ENCODE measurements at regions not wholly inside any gene's neighbourhood (a gene's known extent, or its start where the extent isn't known, plus 50 kb on each side); places are given as distances from the start of the nearest gene placed in this dataset.

DNA sequence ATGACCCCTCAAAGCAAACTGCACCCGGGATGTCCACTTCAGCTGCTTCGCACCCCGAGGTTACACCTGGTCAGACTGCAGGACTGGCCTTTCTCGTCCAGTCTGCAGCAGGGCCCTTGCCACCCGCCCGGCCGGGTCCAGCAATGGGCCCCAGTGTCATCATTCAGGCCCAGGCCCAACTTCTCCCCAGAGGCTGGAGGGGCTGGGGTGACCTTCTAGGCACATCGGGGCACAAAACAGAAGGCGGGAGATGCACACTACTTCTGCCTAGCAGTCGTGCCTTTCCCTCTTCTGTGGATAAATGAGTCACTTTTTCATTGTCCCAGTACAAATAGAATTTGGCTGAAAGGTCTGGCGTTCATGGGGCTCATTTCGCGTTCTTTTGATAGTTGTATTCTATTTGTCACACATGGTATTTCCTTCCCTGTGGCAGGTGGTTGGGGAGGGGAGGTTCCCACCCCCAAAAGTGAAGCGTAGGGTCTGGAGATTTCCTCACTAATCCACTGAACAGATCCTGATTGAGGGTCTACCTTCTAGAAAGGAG lies 56.9 kb upstream of the ID2 start:
- TF ChIP-seq, protein P1, sequence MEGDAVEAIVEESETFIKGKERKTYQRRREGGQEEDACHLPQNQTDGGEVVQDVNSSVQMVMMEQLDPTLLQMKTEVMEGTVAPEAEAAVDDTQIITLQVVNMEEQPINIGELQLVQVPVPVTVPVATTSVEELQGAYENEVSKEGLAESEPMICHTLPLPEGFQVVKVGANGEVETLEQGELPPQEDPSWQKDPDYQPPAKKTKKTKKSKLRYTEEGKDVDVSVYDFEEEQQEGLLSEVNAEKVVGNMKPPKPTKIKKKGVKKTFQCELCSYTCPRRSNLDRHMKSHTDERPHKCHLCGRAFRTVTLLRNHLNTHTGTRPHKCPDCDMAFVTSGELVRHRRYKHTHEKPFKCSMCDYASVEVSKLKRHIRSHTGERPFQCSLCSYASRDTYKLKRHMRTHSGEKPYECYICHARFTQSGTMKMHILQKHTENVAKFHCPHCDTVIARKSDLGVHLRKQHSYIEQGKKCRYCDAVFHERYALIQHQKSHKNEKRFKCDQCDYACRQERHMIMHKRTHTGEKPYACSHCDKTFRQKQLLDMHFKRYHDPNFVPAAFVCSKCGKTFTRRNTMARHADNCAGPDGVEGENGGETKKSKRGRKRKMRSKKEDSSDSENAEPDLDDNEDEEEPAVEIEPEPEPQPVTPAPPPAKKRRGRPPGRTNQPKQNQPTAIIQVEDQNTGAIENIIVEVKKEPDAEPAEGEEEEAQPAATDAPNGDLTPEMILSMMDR (IDR thresholded peaks at IDR 0.05 in 4 of 5, conservative IDR thresholded peaks at IDR 0.05 in 1 of 5), result no peak
- no peak for TF ChIP-seq POLR2A (IDR thresholded peaks at IDR 0.05)
